ENCODE measurements at regions not wholly inside any gene's neighbourhood (a gene's known extent, or its start where the extent isn't known, plus 50 kb on each side); places are given as distances from the start of the nearest gene placed in this dataset.
"Not testable (repeated sequence)": the region's sequence is repeated elsewhere in the genome, so short reads cannot be mapped to it uniquely, and the experiment has no call there.

DNA sequence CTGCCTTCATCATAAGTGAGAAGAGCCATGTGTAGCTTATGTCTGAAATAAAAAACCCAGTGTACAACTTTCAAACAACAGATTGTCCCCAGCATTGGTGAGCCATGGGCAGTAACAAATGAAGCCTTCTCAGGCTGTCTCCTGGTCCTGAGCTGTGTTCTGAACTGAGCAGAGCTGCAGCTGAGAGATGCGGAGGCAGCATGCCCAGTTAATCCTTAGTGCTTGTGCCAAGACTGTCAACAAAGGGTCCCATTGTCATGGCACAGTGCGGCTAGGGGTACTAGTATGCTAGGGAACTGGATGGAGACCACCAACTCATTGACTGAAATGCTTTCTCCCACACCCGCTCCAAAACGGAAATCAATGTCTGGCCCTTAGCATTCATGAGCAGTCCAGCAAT is 154.3 kb downstream of the RMST start:
- DNase-seq (ENCODE audit: low read depth in 2 of 2): no peak

DNA sequence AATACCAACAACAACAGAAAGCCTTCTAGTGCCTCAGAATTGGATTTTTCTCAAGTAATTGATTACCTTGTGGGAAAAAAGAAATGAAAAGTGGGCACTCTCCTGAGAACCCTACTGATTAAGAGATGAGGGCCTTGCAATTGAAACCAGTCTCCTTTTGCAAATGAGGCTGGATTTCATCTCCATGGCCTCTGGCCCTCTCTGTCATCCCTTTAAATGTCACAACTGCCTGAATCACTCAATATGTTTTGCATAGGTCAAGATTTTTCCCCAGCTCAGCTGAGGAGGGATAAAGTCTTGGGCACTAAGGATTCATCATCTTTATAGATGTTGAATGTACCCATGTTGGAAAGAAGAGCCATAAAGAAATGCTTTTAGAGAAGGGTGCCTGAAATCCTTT is 166.4 kb downstream of the RMST start:
- DNase-seq (ENCODE audit: low read depth in 2 of 2): no peak

DNA sequence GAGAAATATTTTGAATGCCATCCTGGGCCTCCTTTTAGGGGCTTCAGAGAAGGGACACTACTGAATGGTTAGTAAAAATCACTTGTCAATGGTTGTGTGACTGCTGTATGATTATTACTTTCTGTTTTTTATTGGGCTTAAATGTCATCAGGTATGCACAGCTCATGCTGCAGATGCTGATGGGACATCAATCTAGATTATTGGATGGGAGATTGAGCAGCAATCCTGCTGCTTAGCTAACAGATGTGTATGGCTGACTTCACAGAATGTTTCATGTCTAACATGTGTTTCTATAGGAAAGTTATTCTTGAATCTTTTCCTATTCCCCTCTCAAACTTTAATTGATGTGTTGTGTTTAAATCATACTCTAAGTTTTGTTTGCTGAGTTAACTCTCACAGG is 166.8 kb downstream of the RMST start:
- DNase-seq (ENCODE audit: low read depth in 2 of 2): no peak

DNA sequence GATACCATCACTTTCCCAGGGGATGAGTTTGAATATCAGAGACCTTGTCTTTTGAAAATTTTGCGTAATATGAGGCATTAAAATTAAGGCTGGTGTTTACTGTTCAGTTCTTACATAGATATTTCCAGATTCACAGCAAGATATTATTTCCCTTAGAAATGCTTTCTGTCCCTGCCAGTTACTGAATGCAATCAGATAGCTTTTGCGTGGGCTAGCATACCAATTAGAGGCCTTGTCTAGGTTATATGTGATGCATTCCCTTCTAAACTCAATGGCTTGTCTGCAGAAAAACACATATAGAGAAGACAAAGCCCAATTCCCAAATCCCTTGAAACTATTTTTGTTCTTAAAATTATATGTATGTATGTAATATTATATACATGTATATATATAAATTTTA is 167.8 kb downstream of the RMST start:
- no peak for DNase-seq (ENCODE audit: low read depth in 2 of 2)

DNA sequence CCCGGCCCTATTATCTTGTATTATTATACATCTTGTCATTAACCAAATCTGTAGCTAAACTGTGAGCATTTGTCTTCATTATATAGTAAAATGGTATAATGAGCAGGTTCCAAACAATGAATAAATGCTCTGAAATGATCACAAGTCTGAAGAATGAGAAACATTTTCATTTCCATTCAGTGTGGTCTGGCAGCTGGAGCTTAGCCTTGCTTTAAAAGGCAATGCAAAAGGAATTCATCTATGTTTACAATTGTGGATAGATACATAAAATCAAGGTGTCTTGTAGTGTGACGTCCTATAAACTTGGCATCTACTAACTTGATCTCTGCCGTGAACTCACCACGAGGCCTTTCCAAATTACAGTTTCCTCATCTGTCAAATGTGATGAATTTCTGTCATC is 168.3 kb downstream of the RMST start:
- DNase-seq (ENCODE audit: low read depth in 2 of 2): no peak

DNA sequence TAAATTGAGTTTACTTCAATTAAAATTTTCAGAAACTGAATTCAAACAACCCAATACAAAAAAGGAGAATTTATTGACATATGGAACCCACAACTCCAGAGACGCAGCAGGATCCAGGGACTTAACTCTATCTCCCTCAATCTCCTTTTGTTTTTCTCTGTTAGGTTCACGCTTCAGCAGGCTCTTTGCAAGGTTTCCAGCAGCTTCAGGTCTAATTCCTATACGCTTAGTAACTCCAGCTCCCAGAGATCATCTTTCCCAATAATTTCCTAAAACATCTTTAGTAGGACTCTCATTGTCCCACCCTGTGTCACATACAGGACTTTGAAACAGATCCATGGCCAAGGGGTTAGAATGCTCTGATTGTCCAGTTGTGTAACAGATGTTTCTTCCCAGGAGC is 175.2 kb downstream of the RMST start:
- no peak for DNase-seq (ENCODE audit: low read depth in 2 of 2)

DNA sequence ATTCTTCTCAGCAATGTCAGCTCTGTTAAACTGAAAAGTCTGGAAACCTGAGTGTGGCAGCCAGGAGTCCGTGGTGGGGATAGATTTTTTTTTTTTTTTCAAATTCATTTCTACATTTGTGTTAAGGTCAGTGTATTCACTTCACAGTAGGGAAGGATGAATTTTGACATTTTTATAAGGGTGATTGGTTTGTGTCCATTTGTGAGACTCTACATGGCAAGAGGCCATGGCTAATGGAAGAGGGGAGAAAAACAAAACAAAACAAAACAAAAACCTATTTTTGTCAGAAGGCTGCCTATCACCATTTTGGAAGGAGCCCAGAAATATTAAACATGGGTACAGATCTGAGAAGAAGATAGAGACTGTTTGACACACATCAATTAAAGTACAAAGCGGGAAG is 176.1 kb downstream of the RMST start:
- DNase-seq (ENCODE audit: low read depth in 2 of 2): no peak

DNA sequence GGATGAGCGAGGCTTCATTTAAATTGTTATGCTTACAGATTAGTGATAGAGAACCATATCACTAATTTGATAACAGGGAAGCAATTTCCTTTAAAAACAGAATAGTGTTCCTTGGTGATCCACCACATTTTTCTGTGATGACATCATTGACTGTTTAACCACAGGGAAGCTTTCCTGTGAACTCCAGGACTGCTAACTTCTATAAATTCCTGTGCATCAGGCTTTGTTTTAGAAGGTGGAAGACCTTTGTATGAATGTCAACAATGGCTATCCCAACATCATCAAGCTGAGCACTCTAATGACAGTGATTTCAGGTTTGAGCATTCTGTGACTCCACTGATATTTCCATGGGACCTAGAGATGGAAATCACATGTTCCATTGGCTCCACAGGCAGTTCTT is 177.1 kb downstream of the RMST start:
- no peak for DNase-seq (ENCODE audit: low read depth in 2 of 2)

DNA sequence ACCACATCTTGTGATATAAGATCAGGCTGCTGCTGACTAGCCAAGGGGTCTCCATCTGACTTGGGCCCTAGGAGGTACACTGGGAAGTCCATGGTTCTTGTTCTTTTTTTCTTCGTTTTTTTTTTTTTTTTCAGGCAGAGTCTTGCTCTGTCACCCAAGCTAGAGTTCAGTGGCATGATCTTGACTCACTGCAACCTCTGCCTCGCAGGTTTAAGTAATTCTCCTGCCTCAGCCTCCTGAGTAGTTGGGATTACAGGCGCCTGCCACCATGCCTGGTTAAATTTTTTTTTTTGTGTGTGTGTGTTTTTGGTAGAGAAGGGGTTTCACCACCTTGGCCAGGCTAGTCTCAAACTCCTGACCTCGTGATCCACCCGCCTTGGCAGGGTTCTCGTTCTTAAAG is 178.2 kb downstream of the RMST start:
- DNase-seq (ENCODE audit: low read depth in 2 of 2): no peak

DNA sequence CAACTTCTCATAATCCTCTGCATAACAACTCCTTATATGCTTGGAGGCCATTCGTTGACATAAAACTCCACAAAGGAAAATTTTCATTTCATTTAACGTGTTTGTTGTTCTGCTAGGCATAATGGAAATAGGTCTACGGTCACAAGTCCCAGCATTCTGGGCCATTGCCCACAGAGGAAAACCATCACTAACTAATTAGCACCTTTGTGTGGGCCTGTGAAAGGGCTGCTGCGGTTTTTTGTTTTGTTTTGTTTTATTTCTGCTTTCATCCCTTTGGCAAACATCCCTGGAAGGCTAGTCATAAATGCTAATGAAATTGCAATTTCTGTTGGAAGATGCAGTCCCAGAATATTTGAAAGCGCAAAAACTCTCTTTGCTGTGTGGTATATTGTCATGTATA is 180.3 kb downstream of the RMST start:
- no peak for DNase-seq (ENCODE audit: low read depth in 2 of 2)

DNA sequence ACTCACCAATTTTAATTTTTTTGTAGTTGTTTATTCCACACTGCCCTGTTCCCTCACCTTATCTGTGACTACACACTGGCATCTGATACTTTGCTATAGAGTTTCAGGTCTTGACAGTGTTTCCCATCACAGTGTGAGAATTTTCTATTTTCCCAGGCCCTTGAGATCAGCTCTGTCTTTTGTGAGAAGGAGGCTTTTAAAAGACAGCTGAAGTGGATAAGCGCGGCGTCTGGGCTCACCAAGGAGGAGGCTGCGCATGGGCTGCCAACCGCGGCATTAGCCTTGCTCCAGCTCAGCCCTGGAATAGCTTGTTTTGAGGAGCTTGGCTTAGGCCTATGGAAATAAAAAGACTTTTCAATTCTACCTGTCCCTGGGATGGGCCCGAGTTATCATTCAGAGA is 181.3 kb downstream of the RMST start:
- DNase-seq (ENCODE audit: low read depth in 2 of 2): no peak

DNA sequence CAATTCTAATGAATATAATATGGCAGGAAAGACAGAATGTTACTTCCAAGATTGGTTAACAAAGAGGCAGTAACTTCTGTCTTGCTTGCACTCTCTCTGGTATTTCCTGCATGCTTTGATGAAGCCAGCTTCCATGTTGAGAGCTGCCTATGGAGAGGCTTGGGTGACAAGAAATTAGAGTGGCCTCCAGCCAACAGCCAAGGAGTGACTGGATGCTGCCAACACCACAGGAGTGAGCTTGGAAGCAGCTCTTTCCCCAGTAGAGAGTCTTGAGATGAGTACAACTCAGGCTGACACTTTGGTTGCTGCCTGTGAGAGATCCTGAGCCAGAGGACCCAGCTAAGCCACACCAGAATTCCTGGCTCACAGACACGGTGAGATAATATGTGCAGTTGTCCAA is 183.1 kb downstream of the RMST start:
- DNase-seq (ENCODE audit: low read depth in 2 of 2): no peak

DNA sequence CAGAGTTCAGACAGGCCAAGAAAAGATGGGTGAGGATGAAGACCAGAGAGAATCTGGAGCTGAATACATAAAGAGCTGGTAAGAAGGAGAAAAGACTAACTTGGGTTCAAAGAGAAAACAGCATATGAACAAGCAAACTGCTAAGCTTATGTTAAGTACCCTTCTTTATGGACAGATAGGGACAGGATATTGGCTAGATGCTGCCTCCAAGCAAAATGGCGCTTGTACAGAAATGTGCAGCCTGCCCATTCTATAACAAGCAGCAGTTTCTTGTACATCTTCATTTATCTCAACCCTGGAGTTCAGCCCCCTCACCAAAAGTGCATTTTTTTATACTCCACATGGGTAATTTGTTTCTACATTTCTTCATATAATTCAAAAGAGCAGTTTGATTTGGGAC is 184.5 kb downstream of the RMST start:
- no peak for DNase-seq (ENCODE audit: low read depth in 2 of 2)

DNA sequence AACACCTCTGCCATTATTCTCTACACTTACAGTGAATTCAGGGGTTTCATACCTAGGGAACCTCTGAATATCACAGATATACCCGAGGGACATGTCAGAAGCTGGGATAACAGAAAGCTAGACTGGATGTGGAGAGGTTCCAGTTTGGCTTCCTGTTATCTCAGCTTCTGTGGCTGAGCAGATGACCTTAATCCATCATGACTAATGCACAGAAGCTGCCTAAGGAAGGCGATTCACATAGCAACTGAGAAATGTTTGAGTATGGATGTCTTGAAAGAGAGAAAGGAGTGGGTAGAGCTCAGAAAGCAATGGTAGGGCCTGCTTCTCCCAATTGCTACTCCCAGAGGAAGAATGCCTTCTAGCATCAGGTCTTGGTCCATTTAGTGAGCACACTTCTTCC is 187.6 kb downstream of the RMST start:
- no peak for DNase-seq (ENCODE audit: low read depth in 2 of 2)

DNA sequence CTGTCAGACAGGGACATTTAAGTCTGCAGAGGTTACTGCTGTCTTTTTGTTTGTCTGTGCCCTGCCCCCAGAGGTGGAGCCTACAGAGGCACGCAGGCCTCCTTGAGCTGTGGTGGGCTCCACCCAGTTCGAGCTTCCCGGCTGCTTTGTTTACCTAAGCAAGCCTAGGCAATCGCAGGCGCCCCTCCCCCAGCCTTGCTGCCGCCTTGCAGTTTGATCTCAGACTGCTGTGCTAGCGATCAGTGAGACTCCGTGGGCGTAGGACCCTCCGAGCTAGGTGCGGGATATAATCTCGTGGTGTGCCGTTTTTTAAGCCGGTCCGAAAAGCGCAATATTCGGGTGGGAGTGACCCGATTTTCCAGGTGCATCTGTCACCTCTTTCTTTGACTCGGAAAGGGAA is 193.9 kb downstream of the RMST start:
- DNase-seq (ENCODE audit: low read depth in 2 of 2): not testable (repeated sequence)

DNA sequence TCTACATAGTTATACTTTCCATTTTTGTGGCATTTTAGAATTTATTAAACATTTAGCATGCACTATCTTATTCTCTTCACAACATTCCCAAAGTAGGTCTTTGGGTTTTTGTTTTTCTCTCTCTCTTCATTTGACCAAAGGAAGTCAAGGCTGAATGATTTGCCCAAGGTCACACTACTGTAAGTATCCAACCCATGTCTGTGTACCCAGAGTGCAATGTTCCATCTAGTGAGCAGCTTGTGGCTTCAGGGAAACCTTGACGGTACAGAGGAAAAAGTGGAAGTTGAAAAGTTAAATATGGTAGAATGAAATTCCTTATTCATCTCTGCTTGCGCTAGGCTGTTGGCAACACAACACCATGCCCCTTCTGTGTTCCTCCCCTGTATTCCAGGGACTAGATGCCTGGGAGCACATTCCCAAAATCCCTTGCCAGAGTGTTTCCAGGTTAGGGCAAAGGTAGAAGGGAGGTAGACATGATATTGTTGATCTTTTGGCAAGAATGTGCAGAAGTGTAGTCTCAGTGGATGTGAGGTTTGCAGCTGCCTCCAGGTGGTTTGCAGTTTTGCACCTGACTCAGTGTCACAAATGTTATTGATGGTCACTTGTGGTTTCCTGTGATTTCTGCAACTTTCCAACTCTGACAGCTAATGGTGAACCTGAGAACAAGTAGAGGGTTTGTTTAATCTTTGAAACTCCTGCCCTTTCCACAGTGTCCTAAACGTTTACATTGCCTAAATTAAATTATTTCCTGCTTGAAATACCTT is 196.7 kb downstream of the RMST start:
- DNase-seq (ENCODE audit: low read depth in 2 of 2): no peak

DNA sequence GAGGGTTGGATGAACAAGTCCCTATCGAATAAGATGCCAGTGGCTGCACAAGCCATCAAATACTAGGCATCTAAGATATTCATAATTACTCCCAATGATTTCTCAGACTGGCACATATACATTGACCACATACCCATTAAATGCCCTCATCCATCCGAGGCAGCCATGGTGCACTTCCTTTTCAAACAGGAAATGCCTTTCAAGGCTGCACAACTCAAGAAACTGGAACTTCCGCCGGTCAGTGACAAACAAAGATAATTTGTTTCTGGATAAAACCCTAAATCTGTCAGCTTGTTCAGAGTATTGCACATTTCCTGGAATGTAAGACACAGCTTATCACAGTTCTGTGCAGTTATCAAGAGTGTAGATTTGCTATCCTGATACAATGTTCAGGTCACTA is 203.7 kb downstream of the RMST start:
- no peak for DNase-seq (ENCODE audit: low read depth in 2 of 2)

DNA sequence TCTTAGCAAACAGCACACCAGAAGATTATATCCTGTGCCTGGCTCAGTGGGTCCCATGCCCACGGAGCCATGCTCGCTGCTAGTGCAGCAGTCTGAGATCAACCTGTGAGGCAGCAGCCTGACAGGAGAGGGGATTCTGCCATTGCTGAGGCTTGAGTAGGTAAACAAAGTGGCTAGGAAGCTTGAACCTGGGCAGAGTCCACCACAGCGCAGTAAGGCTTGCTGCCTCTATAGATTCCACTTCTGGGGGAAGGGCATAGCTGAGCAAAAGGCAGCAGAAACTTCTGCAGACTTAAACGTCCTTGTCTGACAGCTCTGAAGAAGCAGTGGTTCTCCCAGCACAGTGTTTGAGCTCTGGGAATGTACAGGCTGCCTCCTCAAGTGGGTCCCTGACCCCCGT is 210.3 kb downstream of the RMST start:
- DNase-seq (ENCODE audit: low read depth in 2 of 2): no peak

DNA sequence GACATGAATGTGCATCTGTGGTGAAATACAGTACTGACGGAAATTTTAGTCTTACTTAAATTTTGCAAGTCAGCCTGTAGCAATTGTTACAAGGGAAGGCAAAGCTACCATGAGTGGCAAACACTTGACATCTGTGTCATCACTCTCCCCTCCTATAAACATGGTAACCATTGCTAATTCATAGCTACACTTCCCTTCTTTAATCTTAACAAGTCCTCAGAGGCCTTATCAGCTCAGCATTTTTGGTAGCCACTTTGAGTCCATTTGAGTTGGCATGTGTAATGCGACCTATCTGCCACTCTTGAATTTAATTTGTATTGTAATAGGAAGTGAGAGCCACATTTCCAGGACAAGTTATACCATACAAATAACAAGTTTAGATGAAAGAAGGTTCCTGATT is 218.1 kb downstream of the RMST start:
- no peak for DNase-seq (ENCODE audit: low read depth in 2 of 2)

DNA sequence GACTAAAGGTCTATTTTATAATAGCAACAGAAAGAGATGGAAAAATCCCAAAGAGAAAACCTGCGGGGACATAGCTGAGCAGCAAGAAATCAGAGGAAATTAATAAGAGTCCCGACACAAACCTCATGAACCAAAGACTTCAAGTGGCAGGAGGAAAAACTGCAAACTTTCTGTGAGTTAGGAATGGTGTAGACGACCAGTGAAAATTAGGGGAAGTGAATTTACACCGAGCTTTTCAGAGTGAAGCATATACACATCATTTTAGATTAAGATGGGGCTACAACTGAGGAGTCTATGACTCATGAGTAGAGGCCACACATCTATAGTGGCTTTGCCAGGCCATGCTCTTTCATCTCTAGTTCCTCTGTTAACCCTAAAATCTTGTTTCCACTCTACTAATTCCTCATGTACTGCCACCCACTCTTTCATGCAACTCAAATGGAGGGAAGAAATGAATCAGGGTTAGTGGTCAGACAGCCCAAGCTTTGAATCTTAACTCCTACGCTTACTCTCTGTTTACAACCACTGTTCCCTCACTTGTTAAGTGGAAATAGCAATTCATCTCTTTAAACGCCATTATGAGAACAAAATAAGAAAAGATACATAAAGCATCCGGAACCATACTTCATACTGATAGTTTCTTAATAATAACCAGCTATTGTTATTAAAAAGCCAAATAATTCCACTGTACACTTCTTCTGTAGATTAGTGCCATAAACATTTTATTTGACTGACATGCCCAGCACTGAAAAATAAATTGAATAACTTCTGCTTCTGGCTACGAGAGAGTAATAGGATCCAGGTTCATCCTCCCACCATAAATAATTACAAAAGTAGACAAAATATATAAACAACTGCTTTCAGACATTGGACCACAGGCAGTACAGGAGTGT is 219.3 kb downstream of the RMST start:
- no peak for DNase-seq (ENCODE audit: low read depth in 2 of 2)

DNA sequence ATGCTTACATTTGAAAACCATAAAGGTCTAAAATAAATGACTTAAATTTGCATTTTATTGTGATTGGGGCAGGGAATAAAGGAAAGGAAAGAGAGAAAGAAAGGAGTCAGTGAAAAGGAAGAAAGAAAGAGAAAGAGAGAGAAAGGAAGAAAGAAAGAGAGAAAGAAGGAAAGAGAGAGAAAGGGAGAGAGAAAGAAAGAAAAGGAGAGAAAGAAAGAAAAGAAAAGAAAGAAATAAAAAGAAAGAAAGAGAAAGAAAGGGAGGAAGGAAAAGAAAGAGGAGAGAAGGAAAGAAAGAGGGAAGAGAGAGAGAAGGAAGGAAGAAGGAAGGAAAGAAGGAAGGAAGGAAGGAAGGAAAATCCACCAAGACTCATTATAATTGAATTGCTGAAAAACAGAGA is 222.8 kb downstream of the RMST start:
- no peak for DNase-seq (ENCODE audit: low read depth in 2 of 2)

DNA sequence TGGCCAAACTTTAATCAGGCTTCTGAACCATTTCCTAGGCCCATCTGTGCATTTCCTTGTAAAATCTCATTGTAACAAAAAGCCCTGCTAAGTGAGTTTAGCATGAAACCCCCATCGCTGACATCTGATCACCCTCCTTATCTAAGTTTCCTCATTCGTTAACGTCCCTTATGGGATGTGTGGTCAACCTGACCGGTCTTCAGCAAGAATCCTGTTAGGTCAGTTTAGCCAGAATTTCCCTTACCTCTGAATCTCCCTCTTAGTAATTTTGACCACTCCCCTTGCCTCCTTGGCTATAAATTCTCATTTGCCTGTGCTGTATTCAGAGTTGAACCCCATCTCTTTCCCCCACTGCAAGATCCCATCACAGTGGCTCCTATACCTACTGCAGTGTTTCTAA is 239.3 kb downstream of the RMST start:
- no peak for DNase-seq (ENCODE audit: low read depth in 2 of 2)

DNA sequence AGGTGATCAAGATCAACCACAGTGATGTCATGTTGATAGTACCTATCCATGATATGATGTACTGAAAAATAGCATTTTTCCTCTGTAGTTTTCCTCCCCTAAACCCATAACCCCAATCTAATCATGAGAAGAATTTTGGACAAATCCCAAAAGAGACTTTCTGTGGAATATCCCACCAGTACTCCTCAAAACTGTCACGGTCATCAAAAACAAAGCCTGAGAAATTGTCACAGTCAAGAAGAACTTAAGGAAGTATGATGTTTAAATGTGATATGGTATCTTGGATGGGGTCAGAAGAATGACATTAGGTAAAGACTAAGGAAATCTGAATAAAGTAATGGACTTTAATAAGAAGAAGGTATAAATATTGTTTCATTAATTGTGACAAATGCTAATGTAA is 248.8 kb downstream of the RMST start:
- DNase-seq (ENCODE audit: low read depth in 2 of 2): no peak

Measured in stimulated activated CD4-positive, alpha-beta T cell treated with anti-CD3 and anti-CD28 coated beads, Interleukin-12 subunit alpha, Interleukin-12 subunit beta, amount 100 ng/mL, for 24 hours (primary cell).